GM12872 (cell line): ENCODE measurements at regions not wholly inside any gene's neighbourhood (a gene's known extent, or its start where the extent isn't known, plus 50 kb on each side); places are given as distances from the start of the nearest gene placed in this dataset.

Experiments used
- TF ChIP-seq, protein P1 (sequence below): IDR thresholded peaks from 3 replicates; pipeline ENCODE4 v1.5.1; 2011; ENCODE audit warnings: low read depth, mild to moderate bottlenecking, low read length, moderate library complexity; ENCODE audit not compliant: insufficient read depth

DNA sequence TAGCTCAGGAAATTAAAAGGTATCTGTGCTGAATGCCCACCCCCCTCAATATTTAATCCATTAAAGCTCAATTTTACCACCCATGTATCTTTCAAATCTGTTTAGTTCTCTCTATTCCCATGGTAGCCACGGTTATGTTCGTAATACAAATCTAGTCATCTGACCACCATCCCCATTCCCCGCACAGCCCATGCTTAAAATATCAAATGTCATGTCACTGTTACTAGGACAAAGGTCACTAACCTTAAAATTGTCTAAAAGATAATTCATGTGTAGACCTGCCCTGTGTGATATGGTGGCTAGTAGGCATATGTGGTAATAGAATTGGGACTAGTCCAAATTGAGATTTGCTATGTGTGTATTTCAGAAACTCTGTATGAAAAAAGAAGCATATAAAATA, 728.5 kb upstream of the B3GALT2 start:
- TF ChIP-seq, protein P1, sequence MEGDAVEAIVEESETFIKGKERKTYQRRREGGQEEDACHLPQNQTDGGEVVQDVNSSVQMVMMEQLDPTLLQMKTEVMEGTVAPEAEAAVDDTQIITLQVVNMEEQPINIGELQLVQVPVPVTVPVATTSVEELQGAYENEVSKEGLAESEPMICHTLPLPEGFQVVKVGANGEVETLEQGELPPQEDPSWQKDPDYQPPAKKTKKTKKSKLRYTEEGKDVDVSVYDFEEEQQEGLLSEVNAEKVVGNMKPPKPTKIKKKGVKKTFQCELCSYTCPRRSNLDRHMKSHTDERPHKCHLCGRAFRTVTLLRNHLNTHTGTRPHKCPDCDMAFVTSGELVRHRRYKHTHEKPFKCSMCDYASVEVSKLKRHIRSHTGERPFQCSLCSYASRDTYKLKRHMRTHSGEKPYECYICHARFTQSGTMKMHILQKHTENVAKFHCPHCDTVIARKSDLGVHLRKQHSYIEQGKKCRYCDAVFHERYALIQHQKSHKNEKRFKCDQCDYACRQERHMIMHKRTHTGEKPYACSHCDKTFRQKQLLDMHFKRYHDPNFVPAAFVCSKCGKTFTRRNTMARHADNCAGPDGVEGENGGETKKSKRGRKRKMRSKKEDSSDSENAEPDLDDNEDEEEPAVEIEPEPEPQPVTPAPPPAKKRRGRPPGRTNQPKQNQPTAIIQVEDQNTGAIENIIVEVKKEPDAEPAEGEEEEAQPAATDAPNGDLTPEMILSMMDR, result no peak

DNA sequence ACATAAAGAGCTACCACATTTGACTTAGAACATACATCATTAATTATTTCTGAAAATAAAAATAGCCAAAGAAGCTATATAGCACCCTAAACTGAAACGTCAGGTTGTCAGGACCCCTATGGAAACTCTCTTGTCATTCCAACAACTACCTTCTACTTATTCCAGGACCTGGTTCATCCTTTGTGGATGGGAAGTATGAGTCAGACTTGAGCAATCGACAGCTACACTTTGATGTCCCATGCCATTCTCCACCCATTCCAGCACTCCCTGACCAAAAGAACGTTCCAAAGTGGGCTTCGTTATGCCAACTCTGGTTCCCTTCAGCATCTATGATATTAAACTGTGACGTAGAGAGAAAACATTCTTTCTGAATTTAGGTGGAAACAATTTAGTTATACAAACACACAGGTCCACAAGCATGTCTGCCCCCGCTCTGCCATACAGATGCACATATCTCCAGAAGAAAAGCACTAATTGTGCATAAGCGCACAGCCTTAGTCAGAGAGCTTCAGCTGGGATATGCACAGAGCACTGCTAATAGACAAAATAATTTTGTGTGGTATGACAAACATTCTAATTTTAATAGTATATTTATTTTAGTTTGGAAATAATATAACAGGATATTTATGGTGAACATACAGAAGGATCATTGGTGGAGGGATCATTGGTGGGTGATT, 723.1 kb upstream of the B3GALT2 start:
- TF ChIP-seq, protein P1, result no peak

DNA sequence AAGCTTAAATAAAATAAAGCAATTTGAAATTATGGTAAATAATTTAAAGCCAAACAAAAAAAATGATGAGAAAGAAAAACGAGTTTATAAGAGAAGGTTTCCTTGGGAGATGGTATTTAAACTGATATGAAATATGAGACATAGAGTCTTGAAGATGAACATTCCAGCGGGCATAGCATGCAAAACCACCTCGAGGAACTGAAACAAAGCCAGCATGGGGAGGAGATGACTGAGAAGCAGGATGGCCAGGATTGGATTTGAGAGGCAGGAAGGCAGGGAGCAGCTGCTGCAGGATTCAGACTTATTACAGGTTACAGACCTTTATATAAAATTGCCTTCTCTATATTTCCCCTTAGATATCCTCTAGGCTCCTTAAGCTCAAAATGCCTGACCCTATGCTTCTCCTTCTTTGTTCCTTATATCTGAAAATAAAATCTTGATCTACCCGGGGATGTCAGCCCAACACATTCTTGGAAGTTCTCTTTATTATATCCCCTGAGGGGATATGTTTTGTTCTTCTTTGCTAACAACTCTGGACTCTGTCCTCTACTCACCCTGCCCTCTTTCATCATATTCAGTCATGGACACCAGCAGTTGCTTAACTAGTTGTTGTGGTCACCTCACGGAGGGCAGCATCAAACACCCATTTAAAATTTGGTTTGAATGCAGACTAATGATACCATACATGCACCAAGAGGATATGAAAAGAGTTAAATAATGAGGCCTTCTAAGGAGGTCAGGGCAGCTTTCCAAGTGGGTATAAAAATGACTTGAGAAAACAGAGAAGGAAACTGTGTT, 719.1 kb upstream of the B3GALT2 start:
- TF ChIP-seq, protein P1, result no peak

DNA sequence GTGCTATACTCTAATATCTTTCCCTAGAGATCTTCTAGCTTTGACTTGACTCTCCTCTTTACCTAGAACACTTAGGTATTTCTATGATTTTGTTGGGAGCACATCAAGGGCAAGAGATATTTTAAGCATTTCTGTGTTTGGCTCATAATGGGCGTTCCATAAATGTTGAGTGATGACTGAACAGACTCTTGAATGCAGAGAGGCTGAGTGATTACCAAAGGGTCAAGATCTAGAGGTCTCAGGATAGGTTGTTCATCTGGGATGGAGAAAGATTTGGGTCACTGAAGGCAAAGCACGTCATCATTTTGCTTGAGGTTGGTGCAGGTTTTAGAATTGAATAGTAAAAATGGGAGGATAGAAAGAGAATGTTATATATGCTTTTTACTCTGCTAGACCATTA, 705.4 kb upstream of the B3GALT2 start:
- TF ChIP-seq, protein P1, result no peak

DNA sequence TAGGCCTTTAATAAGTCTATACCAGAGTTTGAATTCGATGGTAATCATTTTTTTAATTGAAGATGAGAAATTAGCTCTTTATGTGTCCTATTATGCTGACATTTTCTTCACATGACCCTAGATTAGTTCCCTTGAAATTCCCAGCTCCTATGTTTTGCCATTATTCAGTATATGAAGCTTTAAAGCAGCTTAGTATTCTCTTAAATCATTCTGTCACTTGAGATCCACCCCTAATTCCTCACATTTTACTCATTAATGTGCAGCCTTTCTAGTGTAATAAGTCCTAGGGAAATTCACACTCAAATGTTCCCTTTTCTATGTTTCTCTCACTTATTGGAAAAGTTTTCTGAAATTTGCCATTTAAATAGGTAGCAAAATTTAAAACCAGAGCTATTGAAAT, 704.5 kb upstream of the B3GALT2 start:
- TF ChIP-seq, protein P1, result no peak

DNA sequence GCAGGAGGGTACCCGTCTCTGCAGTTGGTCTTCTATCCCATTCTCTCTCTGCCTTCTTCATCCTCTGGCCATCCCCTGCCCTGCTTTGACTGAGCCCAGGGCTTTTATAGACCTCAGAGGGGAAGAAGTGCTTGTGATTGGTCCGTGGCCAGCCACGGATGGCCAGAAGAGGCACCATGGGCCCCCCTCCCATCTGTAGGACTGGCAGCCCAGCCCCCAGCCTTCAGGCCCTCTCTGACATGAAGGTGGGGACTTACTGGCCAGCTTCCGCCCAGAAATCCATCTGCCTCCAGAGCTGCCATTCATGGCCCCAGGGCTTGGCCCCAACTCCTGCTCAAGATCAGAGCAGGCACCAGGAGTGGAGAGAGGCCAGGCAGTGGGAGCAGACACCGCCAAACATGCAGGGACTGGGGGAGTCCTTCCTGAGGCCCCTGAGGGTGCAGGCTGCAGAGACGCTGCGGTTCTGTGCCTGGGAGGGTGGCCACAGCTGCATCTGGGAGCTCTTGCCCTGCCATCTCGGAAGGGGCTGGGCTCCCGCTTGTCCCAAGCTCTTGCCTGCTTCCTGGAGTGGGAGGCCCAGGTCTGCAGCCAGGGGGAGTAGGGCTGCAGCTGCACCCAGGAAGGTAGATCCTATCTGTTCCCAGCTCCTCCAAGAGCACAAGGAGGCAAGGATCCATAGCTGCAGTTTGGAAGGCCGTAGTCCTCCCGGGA, 698.6 kb upstream of the B3GALT2 start:
- TF ChIP-seq, protein P1, result no peak

DNA sequence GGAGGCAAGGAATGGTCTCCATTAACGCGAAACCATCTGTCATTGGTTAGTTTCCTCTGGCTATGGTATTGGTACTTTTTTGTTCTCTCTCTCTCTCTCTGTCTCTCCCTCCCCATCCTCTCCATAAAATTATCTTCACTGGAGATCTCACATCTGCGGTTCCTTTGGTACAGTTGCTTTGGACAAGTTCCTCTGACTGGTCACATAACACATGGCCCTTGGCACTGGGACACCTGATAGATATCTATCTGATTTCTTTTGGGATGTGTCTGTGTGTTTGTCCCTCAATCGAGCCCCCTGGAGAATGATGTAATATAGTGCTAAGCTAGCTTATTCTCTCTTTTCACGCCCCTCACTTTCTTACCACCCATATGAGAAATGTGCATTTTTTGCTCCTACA, 682.0 kb upstream of the B3GALT2 start:
- TF ChIP-seq, protein P1, result no peak
